SH-SY5Y (cell line): ENCODE measurements at regions not wholly inside any gene's neighbourhood (a gene's known extent, or its start where the extent isn't known, plus 50 kb on each side); places are given as distances from the start of the nearest gene placed in this dataset.

Experiments used
- GATA2 ChIP-seq: IDR thresholded peaks from 2 replicates; pipeline ENCODE4 v1.6.1; 2011; ENCODE audit warnings: mild to moderate bottlenecking, low read depth, low read length
- GATA3 ChIP-seq: IDR thresholded peaks from 2 replicates; pipeline ENCODE4 v1.6.1; 2011; ENCODE audit warnings: low read depth, mild to moderate bottlenecking, low read length, moderate library complexity

GRCh38 chr5:89816038-89816437 lies 593.5 kb downstream of the CETN3 start:
- no peak for TF ChIP-seq GATA2
- TF ChIP-seq GATA3 = no peak
